ENCODE measurements at regions not wholly inside any gene's neighbourhood (a gene's known extent, or its start where the extent isn't known, plus 50 kb on each side); places are given as distances from the start of the nearest gene placed in this dataset.

GRCh38 chr10:36026656-36027390 lies 384.7 kb upstream of the FZD8 start:
- TF ChIP-seq CTCF (IDR thresholded peaks at IDR 0.05) (no peak), POLR2A (IDR thresholded peaks at IDR 0.05) (no peak)

Data from Peyer's patch (tissue), 4 donors.